CD14-positive monocyte (primary cell): ENCODE measurements at regions not wholly inside any gene's neighbourhood (a gene's known extent, or its start where the extent isn't known, plus 50 kb on each side); places are given as distances from the start of the nearest gene placed in this dataset.

Source experiments
- DNase-seq, 3 donors: peaks; one replicate each; pipeline ENCODE4 v3.0.0-alpha.2; 2011 to 2022
- H2AFZ ChIP-seq: 2 replicates; pipeline ENCODE4 v1.6.0; 2012; ENCODE audit warnings: mild to moderate bottlenecking, low read depth, low read length, inconsistent platforms; ENCODE audit not compliant: insufficient read depth, poor library complexity, severe bottlenecking
- H3K27ac ChIP-seq, 2 donors: 1 replicate in 1 of 2; 2 replicates in 1 of 2; pipeline ENCODE4 v1.5.1; 2012 to 2013; ENCODE audit warnings: low read length in 2 of 2, control low read depth in 1 of 2, inconsistent platforms in 1 of 2, low read depth in 1 of 2, mild to moderate bottlenecking in 1 of 2
- H3K27me3 ChIP-seq, 2 donors: one replicate each; pipeline versions ENCODE4 v1.6.0 to v1.6.1; 2011 to 2013; ENCODE audit warnings: low read length in 2 of 2; ENCODE audit not compliant: control insufficient read depth in 2 of 2, insufficient read depth in 2 of 2
- H3K36me3 ChIP-seq, 2 donors: replicated peaks in 1 of 2; 1 replicate in 1 of 2; 2 replicates in 1 of 2; pipeline versions ENCODE4 v1.5.1 to v1.6.1; 2012 to 2013; ENCODE audit warnings: low read length in 2 of 2, control low read depth in 1 of 2, inconsistent platforms in 1 of 2, mild to moderate bottlenecking in 1 of 2; ENCODE audit not compliant: insufficient read depth in 2 of 2, control insufficient read depth in 1 of 2
- H3K4me1 ChIP-seq, 2 donors: 1 replicate in 1 of 2; 2 replicates in 1 of 2; pipeline versions ENCODE4 v1.5.1 to v1.6.1; 2012 to 2013; ENCODE audit warnings: low read length in 2 of 2, control low read depth in 1 of 2, inconsistent platforms in 1 of 2, mild to moderate bottlenecking in 1 of 2, moderate library complexity in 1 of 2; ENCODE audit not compliant: insufficient read depth in 2 of 2, control insufficient read depth in 1 of 2
- H3K4me2 ChIP-seq: replicated peaks from 2 replicates; pipeline ENCODE3; 2012; ENCODE audit warnings: low read length, moderate library complexity, mild to moderate bottlenecking; ENCODE audit not compliant: poor library complexity, severe bottlenecking; ENCODE audit errors: extremely low read depth
- H3K4me3 ChIP-seq, 3 experiments: fragments of 200-600 bp in 1 of 3; sonication (generic) in 1 of 3; replicated peaks in 1 of 3; 1 replicate in 2 of 3; 2 replicates in 1 of 3; pipeline ENCODE4 v1.5.1; 2011 to 2013; ENCODE audit warnings: low read length in 3 of 3, mild to moderate bottlenecking in 3 of 3, control low read depth in 2 of 3, low read depth in 2 of 3, inconsistent platforms in 1 of 3, moderate library complexity in 1 of 3
- H3K79me2 ChIP-seq: 2 replicates; pipeline ENCODE4 v1.6.0; 2012; ENCODE audit warnings: mild to moderate bottlenecking, control low read depth, inconsistent platforms, low read length, moderate library complexity; ENCODE audit not compliant: insufficient read depth
- H3K9ac ChIP-seq: 2 replicates; pipeline ENCODE4 v1.6.0; 2017; ENCODE audit warnings: low read length, mild to moderate bottlenecking; ENCODE audit not compliant: insufficient read depth, poor library complexity, severe bottlenecking
- H3K9me3 ChIP-seq, 2 donors: replicated peaks in 1 of 2; 1 replicate in 1 of 2; 2 replicates in 1 of 2; pipeline versions ENCODE4 v1.5.1 to v1.6.1; 2012 to 2013; ENCODE audit warnings: low read length in 2 of 2, control low read depth in 1 of 2; ENCODE audit not compliant: control insufficient read depth in 1 of 2, insufficient read depth in 1 of 2
- H4K20me1 ChIP-seq: 2 replicates; pipeline ENCODE4 v1.6.0; 2012; ENCODE audit warnings: mild to moderate bottlenecking, low read length, control low read depth, moderate library complexity; ENCODE audit not compliant: insufficient read depth
- H3K27ac Mint-ChIP-seq, 7 donors: one replicate each; pipeline ENCODE4 v1.8.0; 2020; ENCODE audit warnings: mild to moderate bottlenecking in 7 of 7, mixed read lengths in 7 of 7, moderate library complexity in 6 of 7, inconsistent platforms in 2 of 7
- H3K27me3 Mint-ChIP-seq, 3 donors: one replicate each; pipeline ENCODE4 v1.8.0; 2021 to 2022; ENCODE audit warnings: low read depth in 3 of 3, mild to moderate bottlenecking in 3 of 3, mixed read lengths in 3 of 3, moderate library complexity in 3 of 3, inconsistent platforms in 1 of 3
- H3K36me3 Mint-ChIP-seq, 2 donors: one replicate each; pipeline ENCODE4 v1.8.0; 2020; ENCODE audit warnings: mixed read lengths in 2 of 2, inconsistent platforms in 1 of 2, mild to moderate bottlenecking in 1 of 2
- H3K4me1 Mint-ChIP-seq: one replicate; pipeline ENCODE4 v1.8.0; 2020; ENCODE audit warnings: mild to moderate bottlenecking, mixed read lengths
- H3K4me3 Mint-ChIP-seq, 2 donors: one replicate each; pipeline ENCODE4 v1.8.0; 2020; ENCODE audit warnings: mild to moderate bottlenecking in 2 of 2, mixed read lengths in 2 of 2, moderate library complexity in 1 of 2
- H3K9me3 Mint-ChIP-seq, 7 donors: one replicate each; pipeline ENCODE4 v1.8.0; 2020 to 2022; ENCODE audit warnings: mixed read lengths in 7 of 7, mild to moderate bottlenecking in 6 of 7, moderate library complexity in 6 of 7, inconsistent platforms in 2 of 7
- CTCF ChIP-seq: fragments of 200-600 bp; IDR thresholded peaks from one replicate; pipeline ENCODE4 v1.8.0; 2022; ENCODE audit warnings: antibody characterized with exemption, mild to moderate bottlenecking
- WGBS: methylation state at CpG from one replicate; pipeline ENCODE4 v1.1.5; 2013; ENCODE audit warnings: missing lambda C conversion rate; ENCODE audit not compliant: insufficient coverage; 5-methylcytosine and 5-hydroxymethylcytosine counted together
- intact Hi-C, 2 donors: fragments of 100-400 bp; cut with micrococcal nuclease; formaldehyde crosslinking; loops; one replicate each; pipeline versions ENCODE4 v1.15.0 to v1.15.1; 2023

- H3K9ac ChIP-seq: no peak overlapping the region
- no peaks in the 10 kb centered on the region for H3K27me3 ChIP-seq
- peaks cover 5 to 6% of the 10 kb centered on the region in 2 donors for H3K9me3 ChIP-seq
- no peaks in the 10 kb centered on the region for H3K27me3 Mint-ChIP-seq
- H3K9me3 Mint-ChIP-seq: peaks cover 0 to 17% (median 8%) of the 10 kb centered on the region in 7 donors
- DNase-seq: no peak
- H3K4me2 ChIP-seq: no peak overlapping the region
- no peaks in the 10 kb centered on the region for H4K20me1 ChIP-seq
- H3K79me2 ChIP-seq: no peaks in the 10 kb centered on the region
- peaks cover 13 to 24% of the 10 kb centered on the region in 2 donors for H3K4me1 ChIP-seq
- H3K36me3 Mint-ChIP-seq: peaks cover 0 to 3% of the 10 kb centered on the region in 2 donors
- no peak overlapping the region for H3K4me3 ChIP-seq
- H3K4me3 Mint-ChIP-seq: no peak overlapping the region
- 100% methylated on average over 1 of the region's 1 CpG for WGBS
- H3K27ac Mint-ChIP-seq: no peak overlapping the region
- peaks cover 23% of the 10 kb centered on the region for H3K4me1 Mint-ChIP-seq
- H3K27ac ChIP-seq: no peak overlapping the region
- intact Hi-C loops: no loop called here
- no peak for TF ChIP-seq CTCF
- H3K36me3 ChIP-seq: no peaks in the 10 kb centered on the region
- H2AFZ ChIP-seq: no peak overlapping the region
Measured at GRCh38 chr16:59060207-59060606, 326.1 kb upstream of the GOT2 start.

- Mint-ChIP-seq H3K4me1 (peaks cover 13% of the 10 kb centered on the region), H3K36me3 (no peaks in the 10 kb centered on the region), H3K4me3 (no peak overlapping the region), H3K9me3 (peaks cover 0 to 11% (median 6%) of the 10 kb centered on the region in 7 donors), H3K27me3 (no peaks in the 10 kb centered on the region), H3K27ac (peak overlapping the region in 2 of 7 donors; percentile 25 to 68)
- Histone ChIP-seq H3K9ac (no peak overlapping the region), H3K4me2 (peak overlapping the region; percentile 2), H3K9me3 (peaks cover 0 to 5% of the 10 kb centered on the region in 2 donors), H3K4me1 (peaks cover 10 to 14% of the 10 kb centered on the region in 2 donors), H3K36me3 (no peaks in the 10 kb centered on the region), H3K27me3 (no peaks in the 10 kb centered on the region), H2AFZ (peak overlapping the region; percentile 12), H3K79me2 (no peaks in the 10 kb centered on the region), H3K27ac (peak overlapping the region in 1 of 2 donors; percentile 18), H3K4me3 (no peak overlapping the region), H4K20me1 (no peaks in the 10 kb centered on the region)
- no peak for TF ChIP-seq CTCF
- intact Hi-C loops: no loop called here
- 30% methylated on average over 2 of the region's 2 CpGs for WGBS
- DNase-seq: peak; percentile 8 to 16 (median 16)
Measured at GRCh38 chr16:59058250-59058649, 324.1 kb upstream of the GOT2 start.
